ENCODE measurements at regions not wholly inside any gene's neighbourhood (a gene's known extent, or its start where the extent isn't known, plus 50 kb on each side); places are given as distances from the start of the nearest gene placed in this dataset.

GRCh38 chr3:182092662-182093262, 381.0 kb downstream of the SOX2 start:
- Histone ChIP-seq H3K27ac (ENCODE audit: low read depth) (no peak overlapping the region), H3K4me3 (ENCODE audit: low read depth, low read length) (no peak overlapping the region), H3K4me1 (ENCODE audit: insufficient read depth) (no peaks in the 10 kb centered on the region), H3K36me3 (ENCODE audit: insufficient read depth) (no peaks in the 10 kb centered on the region)
- no peak for DNase-seq (ENCODE audit: extremely low spot score)
- WGBS = 29% methylated on average over 6 of the region's 6 CpGs

GRCh38 chr3:182094321-182094720, 382.6 kb downstream of the SOX2 start:
- H3K36me3 ChIP-seq (ENCODE audit: insufficient read depth) = no peaks in the 10 kb centered on the region
- 90% methylated on average over 4 of the region's 4 CpGs for WGBS
- no peak for DNase-seq (ENCODE audit: extremely low spot score)
- no peak overlapping the region for H3K4me3 ChIP-seq (ENCODE audit: low read depth, low read length)
- no peak overlapping the region for H3K27ac ChIP-seq (ENCODE audit: low read depth)
- H3K4me1 ChIP-seq (ENCODE audit: insufficient read depth) = no peaks in the 10 kb centered on the region

- WGBS = 38% methylated on average over 4 of the region's 4 CpGs
Observed at GRCh38 chr3:182104881-182105280, 393.2 kb downstream of the SOX2 start.

GRCh38 chr3:182105875-182106274, 394.1 kb downstream of the SOX2 start:
- H3K36me3 ChIP-seq (ENCODE audit: insufficient read depth) = no peaks in the 10 kb centered on the region
- H3K27ac ChIP-seq (ENCODE audit: low read depth) = no peak overlapping the region
- no peak overlapping the region for H3K4me3 ChIP-seq (ENCODE audit: low read depth, low read length)
- no peak for DNase-seq (ENCODE audit: extremely low spot score)
- H3K4me1 ChIP-seq (ENCODE audit: insufficient read depth) = no peaks in the 10 kb centered on the region
- WGBS = 83% methylated on average over 4 of the region's 4 CpGs

More at GRCh38 chr3:182104881-182105280, 393.2 kb downstream of the SOX2 start:
- Histone ChIP-seq H3K4me1 (ENCODE audit: insufficient read depth) (no peaks in the 10 kb centered on the region), H3K27ac (ENCODE audit: low read depth) (no peak overlapping the region), H3K36me3 (ENCODE audit: insufficient read depth) (no peaks in the 10 kb centered on the region), H3K4me3 (ENCODE audit: low read depth, low read length) (no peak overlapping the region)
- no peak for DNase-seq (ENCODE audit: extremely low spot score)

GRCh38 chr3:182108371-182108770, 396.6 kb downstream of the SOX2 start:
- Histone ChIP-seq H3K4me3 (ENCODE audit: low read depth, low read length) (no peak overlapping the region), H3K36me3 (ENCODE audit: insufficient read depth) (no peaks in the 10 kb centered on the region), H3K4me1 (ENCODE audit: insufficient read depth) (no peaks in the 10 kb centered on the region), H3K27ac (ENCODE audit: low read depth) (no peak overlapping the region)
- DNase-seq (ENCODE audit: extremely low spot score) = no peak

GRCh38 chr3:182111967-182112366, 400.2 kb downstream of the SOX2 start:
- DNase-seq (ENCODE audit: extremely low spot score) = no peak
- Histone ChIP-seq H3K27ac (ENCODE audit: low read depth) (no peak overlapping the region), H3K4me1 (ENCODE audit: insufficient read depth) (no peaks in the 10 kb centered on the region), H3K4me3 (ENCODE audit: low read depth, low read length) (no peak overlapping the region), H3K36me3 (ENCODE audit: insufficient read depth) (no peaks in the 10 kb centered on the region)
- 79% methylated on average over 4 of the region's 4 CpGs for WGBS

GRCh38 chr3:182115328-182116015, 403.7 kb downstream of the SOX2 start:
- H3K36me3 ChIP-seq (ENCODE audit: insufficient read depth) = no peaks in the 10 kb centered on the region
- H3K27ac ChIP-seq (ENCODE audit: low read depth) = no peak overlapping the region
- no peak overlapping the region for H3K4me3 ChIP-seq (ENCODE audit: low read depth, low read length)
- no peak for DNase-seq (ENCODE audit: extremely low spot score)
- 83% methylated on average over 1 of the region's 1 CpG for WGBS
- no peaks in the 10 kb centered on the region for H3K4me1 ChIP-seq (ENCODE audit: insufficient read depth)

- Histone ChIP-seq H3K36me3 (ENCODE audit: insufficient read depth) (no peaks in the 10 kb centered on the region), H3K4me1 (ENCODE audit: insufficient read depth) (no peaks in the 10 kb centered on the region), H3K27ac (ENCODE audit: low read depth) (no peak overlapping the region), H3K4me3 (ENCODE audit: low read depth, low read length) (no peak overlapping the region)
- WGBS = 18% methylated on average over 2 of the region's 2 CpGs
- DNase-seq (ENCODE audit: extremely low spot score) = no peak
Observed at GRCh38 chr3:182116386-182116785, 404.7 kb downstream of the SOX2 start.

GRCh38 chr3:182117131-182117530, 405.4 kb downstream of the SOX2 start:
- Histone ChIP-seq H3K4me3 (ENCODE audit: low read depth, low read length) (no peak overlapping the region), H3K36me3 (ENCODE audit: insufficient read depth) (no peaks in the 10 kb centered on the region), H3K4me1 (ENCODE audit: insufficient read depth) (no peaks in the 10 kb centered on the region), H3K27ac (ENCODE audit: low read depth) (no peak overlapping the region)
- no peak for DNase-seq (ENCODE audit: extremely low spot score)
- WGBS = 77% methylated on average over 8 of the region's 8 CpGs

GRCh38 chr3:182117583-182117982, 405.9 kb downstream of the SOX2 start:
- DNase-seq (ENCODE audit: extremely low spot score) = no peak
- Histone ChIP-seq H3K27ac (ENCODE audit: low read depth) (no peak overlapping the region), H3K4me1 (ENCODE audit: insufficient read depth) (no peaks in the 10 kb centered on the region), H3K4me3 (ENCODE audit: low read depth, low read length) (no peak overlapping the region), H3K36me3 (ENCODE audit: insufficient read depth) (no peaks in the 10 kb centered on the region)
- WGBS = 67% methylated on average over 5 of the region's 5 CpGs

- no peak for DNase-seq (ENCODE audit: extremely low spot score)
- WGBS = 82% methylated on average over 4 of the region's 4 CpGs
Observed at GRCh38 chr3:182118066-182118465, 406.3 kb downstream of the SOX2 start.

GRCh38 chr3:182121401-182121800, 409.7 kb downstream of the SOX2 start:
- H3K4me3 ChIP-seq (ENCODE audit: low read depth, low read length) = no peak overlapping the region
- WGBS = 60% methylated on average over 2 of the region's 2 CpGs

More at GRCh38 chr3:182118066-182118465, 406.3 kb downstream of the SOX2 start:
- Histone ChIP-seq H3K27ac (ENCODE audit: low read depth) (no peak overlapping the region), H3K4me1 (ENCODE audit: insufficient read depth) (no peaks in the 10 kb centered on the region), H3K4me3 (ENCODE audit: low read depth, low read length) (no peak overlapping the region), H3K36me3 (ENCODE audit: insufficient read depth) (no peaks in the 10 kb centered on the region)

GRCh38 chr3:182122779-182123178, 411.1 kb downstream of the SOX2 start:
- no peak for DNase-seq (ENCODE audit: extremely low spot score)
- Histone ChIP-seq H3K4me1 (ENCODE audit: insufficient read depth) (no peaks in the 10 kb centered on the region), H3K27ac (ENCODE audit: low read depth) (no peak overlapping the region), H3K4me3 (ENCODE audit: low read depth, low read length) (no peak overlapping the region), H3K36me3 (ENCODE audit: insufficient read depth) (no peaks in the 10 kb centered on the region)
- WGBS = 39% methylated on average over 3 of the region's 3 CpGs

More at GRCh38 chr3:182121401-182121800, 409.7 kb downstream of the SOX2 start:
- no peak overlapping the region for H3K27ac ChIP-seq (ENCODE audit: low read depth)
- no peaks in the 10 kb centered on the region for H3K4me1 ChIP-seq (ENCODE audit: insufficient read depth)
- H3K36me3 ChIP-seq (ENCODE audit: insufficient read depth) = no peaks in the 10 kb centered on the region
- no peak for DNase-seq (ENCODE audit: extremely low spot score)

GRCh38 chr3:182124187-182124586, 412.5 kb downstream of the SOX2 start:
- Histone ChIP-seq H3K4me3 (ENCODE audit: low read depth, low read length) (no peak overlapping the region), H3K4me1 (ENCODE audit: insufficient read depth) (no peaks in the 10 kb centered on the region), H3K27ac (ENCODE audit: low read depth) (no peak overlapping the region), H3K36me3 (ENCODE audit: insufficient read depth) (no peaks in the 10 kb centered on the region)
- WGBS = 95% methylated on average over 3 of the region's 3 CpGs
- DNase-seq (ENCODE audit: extremely low spot score) = no peak
